H9 (cell line): ENCODE measurements at regions not wholly inside any gene's neighbourhood (a gene's known extent, or its start where the extent isn't known, plus 50 kb on each side); places are given as distances from the start of the nearest gene placed in this dataset.
A peak's percentile ranks its signal among the peaks of the same experiment; 100 is the strongest.
"Not testable (repeated sequence)": the region's sequence is repeated elsewhere in the genome, so short reads cannot be mapped to it uniquely, and the experiment has no call there.

Experiments
- DNase-seq: peaks from one replicate; pipeline ENCODE4 v3.0.0-alpha.2; 2017
- H2AFZ ChIP-seq: one replicate; pipeline ENCODE4 v1.6.1; 2013; ENCODE audit warnings: mild to moderate bottlenecking, low read length, control low read depth, moderate library complexity
- H2AK5ac ChIP-seq: 2 replicates; pipeline ENCODE4 v1.6.1; 2013; ENCODE audit warnings: low read length, control low read depth, mixed read lengths; ENCODE audit not compliant: insufficient read length
- H2BK120ac ChIP-seq: one replicate; pipeline ENCODE4 v1.6.1; 2013; ENCODE audit warnings: low read depth, mild to moderate bottlenecking, low read length, control low read depth, inconsistent platforms; ENCODE audit not compliant: poor library complexity, severe bottlenecking
- H2BK12ac ChIP-seq: 2 replicates; pipeline ENCODE4 v1.6.1; 2013; ENCODE audit warnings: low read length, control low read depth, mixed read lengths, low read depth; ENCODE audit not compliant: insufficient read length
- H2BK15ac ChIP-seq: 2 replicates; pipeline ENCODE4 v1.6.1; 2013; ENCODE audit warnings: low read depth, low read length, control low read depth
- H2BK20ac ChIP-seq: one replicate; pipeline ENCODE4 v1.6.1; 2013; ENCODE audit warnings: low read depth, mild to moderate bottlenecking, low read length, control low read depth, inconsistent platforms; ENCODE audit not compliant: poor library complexity, severe bottlenecking
- H2BK5ac ChIP-seq: 2 replicates; pipeline ENCODE4 v1.6.1; 2013; ENCODE audit warnings: low read length, control low read depth, mixed read lengths; ENCODE audit not compliant: insufficient read length
- H3K14ac ChIP-seq: 2 replicates; pipeline ENCODE4 v1.6.1; 2013; ENCODE audit warnings: low read length, control low read depth; ENCODE audit not compliant: insufficient read depth
- H3K18ac ChIP-seq: 2 replicates; pipeline ENCODE4 v1.6.1; 2013; ENCODE audit warnings: low read depth, mild to moderate bottlenecking, mixed read lengths, low read length, control low read depth; ENCODE audit not compliant: insufficient read length
- H3K23ac ChIP-seq: 2 replicates; pipeline ENCODE4 v1.6.1; 2013; ENCODE audit warnings: low read length, control low read depth, mixed read lengths, low read depth; ENCODE audit not compliant: insufficient read length
- H3K23me2 ChIP-seq: 2 replicates; pipeline ENCODE4 v1.6.1; 2013; ENCODE audit warnings: low read depth, mild to moderate bottlenecking, mixed read lengths, low read length, control low read depth; ENCODE audit not compliant: insufficient read length, poor library complexity, severe bottlenecking
- H3K27ac ChIP-seq: 2 replicates; pipeline ENCODE4 v1.5.1; 2013; ENCODE audit warnings: low read length, control low read depth, mixed read lengths, low read depth; ENCODE audit not compliant: insufficient read length
- H3K27me3 ChIP-seq: 2 replicates; pipeline ENCODE4 v1.6.1; 2013; ENCODE audit warnings: low read length, control low read depth, inconsistent platforms; ENCODE audit not compliant: insufficient read depth
- H3K4ac ChIP-seq: 2 replicates; pipeline ENCODE4 v1.6.1; 2013; ENCODE audit warnings: low read depth, mild to moderate bottlenecking, control low read depth, inconsistent platforms, low read length, moderate library complexity
- H3K4me1 ChIP-seq: 2 replicates; pipeline ENCODE4 v1.6.1; 2013; ENCODE audit warnings: low read length, control low read depth, inconsistent platforms; ENCODE audit not compliant: insufficient read depth
- H3K4me2 ChIP-seq: 2 replicates; pipeline ENCODE4 v1.6.1; 2013; ENCODE audit warnings: low read length, control low read depth, mixed read lengths; ENCODE audit not compliant: insufficient read length, insufficient read depth
- H3K56ac ChIP-seq: 2 replicates; pipeline ENCODE4 v1.6.1; 2013; ENCODE audit warnings: low read depth, mild to moderate bottlenecking, mixed read lengths, low read length, control low read depth; ENCODE audit not compliant: insufficient read length
- H3K79me1 ChIP-seq: 2 replicates; pipeline ENCODE4 v1.6.1; 2013; ENCODE audit warnings: low read depth, mild to moderate bottlenecking, moderate library complexity, low read length, control low read depth, inconsistent platforms; ENCODE audit not compliant: insufficient read depth, poor library complexity, severe bottlenecking
- H3K79me2 ChIP-seq: 2 replicates; pipeline ENCODE4 v1.6.1; 2013; ENCODE audit warnings: low read length, control low read depth, inconsistent platforms; ENCODE audit not compliant: insufficient read depth
- H3K9ac ChIP-seq: 2 replicates; pipeline ENCODE4 v1.6.1; 2013; ENCODE audit warnings: low read length, control low read depth, mixed read lengths; ENCODE audit not compliant: insufficient read length; ENCODE audit errors: extremely low read depth
- H3K9me3 ChIP-seq: one replicate; pipeline ENCODE4 v1.6.1; 2013; ENCODE audit warnings: low read depth, low read length, inconsistent platforms; ENCODE audit not compliant: control insufficient read depth
- H3T11ph ChIP-seq: one replicate; pipeline ENCODE4 v1.6.1; 2013; ENCODE audit warnings: mild to moderate bottlenecking, low read length, control low read depth, inconsistent platforms
- H4K20me1 ChIP-seq: one replicate; pipeline ENCODE4 v1.6.1; 2013; ENCODE audit not compliant: control insufficient read depth, insufficient read length, insufficient read depth
- H4K5ac ChIP-seq: 2 replicates; pipeline ENCODE4 v1.6.1; 2013; ENCODE audit warnings: low read depth, mild to moderate bottlenecking, mixed read lengths, low read length, control low read depth; ENCODE audit not compliant: insufficient read length
- H4K8ac ChIP-seq: replicated peaks from 2 replicates; pipeline ENCODE4 v1.6.1; 2013; ENCODE audit warnings: low read length, control low read depth, mixed read lengths, low read depth; ENCODE audit not compliant: insufficient read length
- H4K91ac ChIP-seq: 2 replicates; pipeline ENCODE4 v1.6.1; 2013; ENCODE audit warnings: low read depth, mild to moderate bottlenecking, moderate library complexity, mixed read lengths, low read length, control low read depth; ENCODE audit not compliant: insufficient read length
- H3K27ac Mint-ChIP-seq, 3 experiments: 2 replicates in 2 of 3; 3 replicates in 1 of 3; pipeline ENCODE4 v1.8.0; 2020 to 2021; ENCODE audit warnings: mixed read lengths in 3 of 3, mild to moderate bottlenecking in 1 of 3, moderate library complexity in 1 of 3
- H3K27me3 Mint-ChIP-seq: 2 replicates; pipeline ENCODE4 v1.8.0; 2021; ENCODE audit warnings: low read depth, mild to moderate bottlenecking, moderate library complexity, mixed read lengths
- H3K36me3 Mint-ChIP-seq, 3 experiments: 2 replicates in 2 of 3; 3 replicates in 1 of 3; pipeline ENCODE4 v1.8.0; 2020 to 2021; ENCODE audit warnings: low read depth in 3 of 3, mixed read lengths in 3 of 3; ENCODE audit not compliant: insufficient read depth in 1 of 3
- H3K4me1 Mint-ChIP-seq, 2 experiments: 2 replicates each; pipeline ENCODE4 v1.8.0; 2020; ENCODE audit warnings: mixed read lengths in 2 of 2
- H3K4me3 Mint-ChIP-seq, 2 experiments: 2 replicates in 1 of 2; 3 replicates in 1 of 2; pipeline ENCODE4 v1.8.0; 2020 to 2021; ENCODE audit warnings: mild to moderate bottlenecking in 2 of 2, mixed read lengths in 2 of 2, moderate library complexity in 1 of 2
- H3K9me3 Mint-ChIP-seq, 2 experiments: 2 replicates in 1 of 2; 3 replicates in 1 of 2; pipeline ENCODE4 v1.8.0; 2020; ENCODE audit warnings: mild to moderate bottlenecking in 2 of 2, mixed read lengths in 2 of 2, moderate library complexity in 1 of 2
- WGBS: extraction: QIAGEN DNeasy Blood & Tissue Kit; methylation state at CpG from one replicate; pipeline ENCODE4 v1.1.7; 2013; ENCODE audit warnings: missing lambda C conversion rate, low lambda C conversion rate, mixed read lengths; ENCODE audit not compliant: insufficient read length; ENCODE audit errors: extremely low coverage; 5-methylcytosine and 5-hydroxymethylcytosine counted together

GRCh38 chr7:29690510-29690909 lies 115.8 kb upstream of the WIPF3 start:
- H2BK20ac ChIP-seq, H3T11ph ChIP-seq, H3K9ac ChIP-seq, H3K4me3 Mint-ChIP-seq, H3K79me2 ChIP-seq, H3K27me3 ChIP-seq, H3K56ac ChIP-seq, H3K18ac ChIP-seq, H2BK120ac ChIP-seq, H3K14ac ChIP-seq, H3K9me3 ChIP-seq, H4K8ac ChIP-seq, H4K20me1 ChIP-seq, H4K5ac ChIP-seq, H3K27ac Mint-ChIP-seq, H3K23ac ChIP-seq, H3K4ac ChIP-seq, H3K4me2 ChIP-seq, H3K9me3 Mint-ChIP-seq, H2AK5ac ChIP-seq, DNase-seq, H2BK5ac ChIP-seq, H3K36me3 Mint-ChIP-seq, H2AFZ ChIP-seq, H3K4me1 Mint-ChIP-seq, H3K27me3 Mint-ChIP-seq, H2BK15ac ChIP-seq, H4K91ac ChIP-seq, H3K4me1 ChIP-seq, H3K27ac ChIP-seq, H3K79me1 ChIP-seq, H2BK12ac ChIP-seq, H3K23me2 ChIP-seq: not testable (repeated sequence)
- WGBS: no CpG with 5 or more reads among the region's 4 CpGs

GRCh38 chr7:29696402-29696801 lies 109.9 kb upstream of the WIPF3 start:
- not testable (repeated sequence) for H3K36me3 Mint-ChIP-seq, H3K9ac ChIP-seq, H3K27ac ChIP-seq, H3K9me3 ChIP-seq, H3K27me3 Mint-ChIP-seq, H3K23me2 ChIP-seq, H3K4ac ChIP-seq, H2AK5ac ChIP-seq, H2BK20ac ChIP-seq, H3T11ph ChIP-seq, H3K4me1 ChIP-seq, H4K8ac ChIP-seq, H3K4me1 Mint-ChIP-seq, H3K9me3 Mint-ChIP-seq, H3K4me2 ChIP-seq, H3K4me3 Mint-ChIP-seq, H2BK120ac ChIP-seq, H3K27me3 ChIP-seq, DNase-seq, H4K20me1 ChIP-seq, H3K23ac ChIP-seq, H2BK12ac ChIP-seq, H3K14ac ChIP-seq, H3K18ac ChIP-seq, H3K79me2 ChIP-seq, H2BK5ac ChIP-seq, H3K56ac ChIP-seq, H4K91ac ChIP-seq, H4K5ac ChIP-seq, H3K79me1 ChIP-seq, H2BK15ac ChIP-seq, H2AFZ ChIP-seq
- WGBS: no CpG with 5 or more reads among the region's 5 CpGs
- 0 out of 7 replicates have a peak overlapping the region, but pooled peaks of 1 of the 3 experiments have one; percentile 3 for H3K27ac Mint-ChIP-seq
